HCT116 (cell line): ENCODE measurements at regions not wholly inside any gene's neighbourhood (a gene's known extent, or its start where the extent isn't known, plus 50 kb on each side); places are given as distances from the start of the nearest gene placed in this dataset.

Experiments
- ATAC-seq: fragments of 200-7000 bp; cut with Tn5 transposase; 2 replicates; pipeline ENCODE4 v1.9.1; 2020; ENCODE audit warnings: mild to moderate bottlenecking, moderate library complexity
- BruUV-seq: library from RNA; stranded (reverse); fragments of 400-500 nt; replicated peaks from 2 replicates; lab custom pipeline; 2021; lab: Mats Ljungman, UMichigan
- CTCF ChIA-PET: fragments of 300-600 bp; sonication (Branson Sonifier 250); formaldehyde crosslinking; loops from one replicate; lab custom pipeline; 2021; ENCODE audit warnings: antibody characterized with exemption; lab: Charles Lee
- POLR2A ChIA-PET: fragments of 300-600, 350-600 bp; sonication (Branson Sonifier 250); formaldehyde crosslinking; loops from one replicate; lab custom pipeline; 2021; ENCODE audit warnings: antibody characterized with exemption; lab: Charles Lee
- RAD21 ChIA-PET, 2 experiments: fragments of 300-600 bp; sonication (Branson Sonifier 250); formaldehyde crosslinking; loops; one replicate each; lab custom pipeline; 2023; ENCODE audit warnings: low total read pairs in 2 of 2; ENCODE audit not compliant: uncharacterized antibody in 2 of 2, unreplicated experiment in 2 of 2, low non-redundant PET in 1 of 2; lab: Charles Lee
- DNase-seq: peaks from one replicate; pipeline ENCODE4 v3.0.0-alpha.2; 2010; ENCODE audit warnings: low read depth, low spot score
- H2AFZ ChIP-seq: fragments of 200-600 bp; shearing (Covaris generic), sonication (generic); 2 replicates; pipeline ENCODE4 v1.6.1; 2017; ENCODE audit warnings: low read depth, mixed run types, mixed read lengths, antibody characterized with exemption, low read length; ENCODE audit not compliant: poor library complexity, severe bottlenecking
- H3K27ac ChIP-seq: 2 replicates; pipeline ENCODE4 v1.5.1; 2012; ENCODE audit warnings: low read depth, low read length
- H3K27me3 ChIP-seq: fragments of 200-600 bp; sonication (generic); 2 replicates; pipeline ENCODE4 v1.6.1; 2016; ENCODE audit warnings: mixed run types, low read length, mixed read lengths; ENCODE audit not compliant: insufficient read depth
- H3K36me3 ChIP-seq, 2 experiments: fragments of 200-500 bp in 1 of 2; fragments of 200-600 bp in 1 of 2; sonication (Bioruptor generic) in 1 of 2; sonication (generic) in 1 of 2; 2 replicates each; pipeline versions ENCODE4 v1.5.1 to v1.6.1; 2014 to 2016; ENCODE audit warnings: low read length in 2 of 2, inconsistent platforms in 1 of 2, mixed read lengths in 1 of 2, mixed run types in 1 of 2; ENCODE audit not compliant: insufficient read depth in 2 of 2, control insufficient read depth in 1 of 2
- H3K4me1 ChIP-seq, 2 experiments: fragments of 200-600 bp in 1 of 2; sonication (generic) in 1 of 2; 2 replicates each; pipeline versions ENCODE4 v1.5.1 to v1.6.1; 2012 to 2017; ENCODE audit warnings: low read length in 2 of 2, inconsistent platforms in 1 of 2, mild to moderate bottlenecking in 1 of 2, mixed read lengths in 1 of 2, mixed run types in 1 of 2, moderate library complexity in 1 of 2; ENCODE audit not compliant: insufficient read depth in 2 of 2, control insufficient read depth in 1 of 2
- H3K4me2 ChIP-seq: fragments of 200-600 bp; sonication (generic); 2 replicates; pipeline ENCODE4 v1.6.1; 2017; ENCODE audit warnings: mixed run types, low read length, mixed read lengths
- H3K4me3 ChIP-seq, 2 experiments: fragments of 200-600 bp in 1 of 2; sonication (generic) in 1 of 2; replicated peaks in 1 of 2; 2 replicates each; pipeline ENCODE4 v1.5.1; 2011 to 2016; ENCODE audit warnings: low read length in 2 of 2, control low read depth in 1 of 2, low read depth in 1 of 2, mild to moderate bottlenecking in 1 of 2, mixed read lengths in 1 of 2, mixed run types in 1 of 2
- H3K79me2 ChIP-seq: fragments of 200-600 bp; sonication (generic); 2 replicates; pipeline ENCODE4 v1.6.1; 2017; ENCODE audit warnings: mild to moderate bottlenecking, mixed run types, low read length, moderate library complexity, mixed read lengths; ENCODE audit not compliant: insufficient read depth
- H3K9ac ChIP-seq: fragments of 200-600 bp; sonication (generic); 2 replicates; pipeline ENCODE4 v1.6.1; 2016; ENCODE audit warnings: low read length, mixed read lengths
- H3K9me2 ChIP-seq: fragments of 200-600 bp; sonication (generic), shearing (Covaris generic); 2 replicates; pipeline ENCODE4 v1.6.1; 2017; ENCODE audit warnings: mixed run types, mild to moderate bottlenecking, moderate library complexity; ENCODE audit not compliant: insufficient read depth
- H3K9me3 ChIP-seq, 2 experiments: fragments of 200-500 bp in 1 of 2; fragments of 200-600 bp in 1 of 2; sonication (Bioruptor generic) in 1 of 2; sonication (generic) in 1 of 2; 2 replicates each; pipeline ENCODE4 v1.6.1; 2014 to 2017; ENCODE audit warnings: low read length in 2 of 2, mixed read lengths in 2 of 2, inconsistent platforms in 1 of 2, low read depth in 1 of 2, mild to moderate bottlenecking in 1 of 2, mixed run types in 1 of 2, moderate library complexity in 1 of 2; ENCODE audit not compliant: control insufficient read depth in 1 of 2, insufficient read depth in 1 of 2
- H4K20me1 ChIP-seq: fragments of 200-600 bp; sonication (generic), shearing (Covaris generic); 2 replicates; pipeline ENCODE4 v1.6.1; 2017; ENCODE audit warnings: mixed run types, mild to moderate bottlenecking, moderate library complexity; ENCODE audit not compliant: insufficient read depth
- CBX3 ChIP-seq: IDR thresholded peaks from 2 replicates; pipeline ENCODE4 v1.6.1; 2012; ENCODE audit warnings: low read depth
- EZH2phosphoT487 ChIP-seq: fragments of 200-600 bp; IDR thresholded peaks from 2 replicates; pipeline ENCODE4 v1.6.1; 2018; ENCODE audit warnings: antibody characterized with exemption, borderline replicate concordance
- FOSL1 ChIP-seq: IDR thresholded peaks from 2 replicates; pipeline ENCODE4 v1.6.1; 2012; ENCODE audit warnings: low read depth
- SIN3A ChIP-seq: IDR thresholded peaks from 2 replicates; pipeline ENCODE4 v1.6.1; 2012; ENCODE audit warnings: low read depth
- SRF ChIP-seq: IDR thresholded peaks from 2 replicates; pipeline ENCODE4 v1.6.1; 2012; ENCODE audit warnings: low read depth
- YY1 ChIP-seq: IDR thresholded peaks from 2 replicates; pipeline ENCODE4 v1.6.1; 2011; ENCODE audit warnings: low read length, low read depth, moderate library complexity, mild to moderate bottlenecking; ENCODE audit not compliant: insufficient replicate concordance; ENCODE audit errors: extremely low read depth
- ZBTB33 ChIP-seq: IDR thresholded peaks from 2 replicates; pipeline ENCODE4 v1.6.1; 2011; ENCODE audit warnings: mild to moderate bottlenecking, low read length, moderate library complexity; ENCODE audit not compliant: insufficient replicate concordance; ENCODE audit errors: extremely low read depth
- ZFX ChIP-seq: fragments of 450-650 bp; IDR thresholded peaks from 2 replicates; pipeline ENCODE4 v1.6.1; 2017
- ZNF274 ChIP-seq: fragments of 200-500 bp; sonication (Bioruptor generic); IDR thresholded peaks from 2 replicates; pipeline ENCODE4 v1.6.1; 2014; ENCODE audit warnings: mild to moderate bottlenecking, low read depth, low read length, inconsistent platforms
- intact Hi-C: fragments of 100-400 bp; cut with micrococcal nuclease; formaldehyde crosslinking; loops from 2 replicates; pipeline ENCODE4 v1.10.0; 2022
- TF ChIP-seq, protein P1 (sequence below), 3 experiments: fragments of 200-600 bp in 1 of 3; sonication (generic) in 1 of 3; IDR thresholded peaks in 2 of 3; conservative IDR thresholded peaks in 1 of 3; 2 replicates each; pipeline ENCODE4 v1.5.1; 2012 to 2017; ENCODE audit warnings: low read depth in 2 of 3, low read length in 2 of 3, antibody characterized with exemption in 1 of 3, borderline replicate concordance in 1 of 3, control low read depth in 1 of 3, mild to moderate bottlenecking in 1 of 3, mixed read lengths in 1 of 3, mixed run types in 1 of 3, moderate library complexity in 1 of 3; ENCODE audit not compliant: insufficient read depth in 1 of 3
- TF ChIP-seq, protein P2 (sequence below): IDR thresholded peaks from 2 replicates; pipeline ENCODE4 v1.6.1; 2012; ENCODE audit warnings: low read depth

DNA sequence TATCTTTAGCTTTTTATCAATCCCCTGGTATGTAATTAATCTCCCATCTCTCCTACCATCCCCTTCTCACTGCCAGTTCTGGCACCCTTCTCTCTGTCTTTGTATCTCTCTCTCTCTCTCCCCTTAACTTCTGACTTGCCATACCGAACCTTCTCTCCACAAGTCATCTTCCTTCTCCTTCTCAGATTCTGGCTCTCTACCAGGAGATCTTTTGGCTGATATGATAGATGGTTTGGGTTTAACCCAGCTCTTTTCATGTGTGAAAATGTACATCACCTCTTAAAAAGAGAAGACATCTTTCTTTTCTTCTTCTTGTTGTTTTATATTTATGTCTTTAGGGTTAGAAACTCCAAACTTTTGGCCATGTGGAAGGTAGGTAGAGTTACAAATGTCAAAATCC lies 196.7 kb downstream of the HGF start:
- ChIA-PET POLR2A (no interaction called here), CTCF (no interaction called here), RAD21 (no interaction called here)
- intact Hi-C loops, result no loop called here
- H3K36me3 ChIP-seq, result no peaks in the 10 kb centered on the region
- no peaks in the 10 kb centered on the region for H3K9me3 ChIP-seq
- H3K27me3 ChIP-seq, result no peaks in the 10 kb centered on the region
- TF ChIP-seq FOSL1 (no peak), CBX3 (no peak), EZH2phosphoT487 (no peak), ZBTB33 (no peak), ZNF274 (no peak), SRF (no peak), SIN3A (no peak), YY1 (no peak), ZFX (no peak)
- TF ChIP-seq, protein P1, sequence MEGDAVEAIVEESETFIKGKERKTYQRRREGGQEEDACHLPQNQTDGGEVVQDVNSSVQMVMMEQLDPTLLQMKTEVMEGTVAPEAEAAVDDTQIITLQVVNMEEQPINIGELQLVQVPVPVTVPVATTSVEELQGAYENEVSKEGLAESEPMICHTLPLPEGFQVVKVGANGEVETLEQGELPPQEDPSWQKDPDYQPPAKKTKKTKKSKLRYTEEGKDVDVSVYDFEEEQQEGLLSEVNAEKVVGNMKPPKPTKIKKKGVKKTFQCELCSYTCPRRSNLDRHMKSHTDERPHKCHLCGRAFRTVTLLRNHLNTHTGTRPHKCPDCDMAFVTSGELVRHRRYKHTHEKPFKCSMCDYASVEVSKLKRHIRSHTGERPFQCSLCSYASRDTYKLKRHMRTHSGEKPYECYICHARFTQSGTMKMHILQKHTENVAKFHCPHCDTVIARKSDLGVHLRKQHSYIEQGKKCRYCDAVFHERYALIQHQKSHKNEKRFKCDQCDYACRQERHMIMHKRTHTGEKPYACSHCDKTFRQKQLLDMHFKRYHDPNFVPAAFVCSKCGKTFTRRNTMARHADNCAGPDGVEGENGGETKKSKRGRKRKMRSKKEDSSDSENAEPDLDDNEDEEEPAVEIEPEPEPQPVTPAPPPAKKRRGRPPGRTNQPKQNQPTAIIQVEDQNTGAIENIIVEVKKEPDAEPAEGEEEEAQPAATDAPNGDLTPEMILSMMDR (IDR thresholded peaks at IDR 0.05 in 2 of 3, conservative IDR thresholded peaks at IDR 0.05 in 1 of 3; ENCODE audit: borderline replicate concordance in 1 of 3, insufficient read depth in 1 of 3, low read depth in 2 of 3, low read length in 2 of 3), result no peak
- TF ChIP-seq, protein P2, sequence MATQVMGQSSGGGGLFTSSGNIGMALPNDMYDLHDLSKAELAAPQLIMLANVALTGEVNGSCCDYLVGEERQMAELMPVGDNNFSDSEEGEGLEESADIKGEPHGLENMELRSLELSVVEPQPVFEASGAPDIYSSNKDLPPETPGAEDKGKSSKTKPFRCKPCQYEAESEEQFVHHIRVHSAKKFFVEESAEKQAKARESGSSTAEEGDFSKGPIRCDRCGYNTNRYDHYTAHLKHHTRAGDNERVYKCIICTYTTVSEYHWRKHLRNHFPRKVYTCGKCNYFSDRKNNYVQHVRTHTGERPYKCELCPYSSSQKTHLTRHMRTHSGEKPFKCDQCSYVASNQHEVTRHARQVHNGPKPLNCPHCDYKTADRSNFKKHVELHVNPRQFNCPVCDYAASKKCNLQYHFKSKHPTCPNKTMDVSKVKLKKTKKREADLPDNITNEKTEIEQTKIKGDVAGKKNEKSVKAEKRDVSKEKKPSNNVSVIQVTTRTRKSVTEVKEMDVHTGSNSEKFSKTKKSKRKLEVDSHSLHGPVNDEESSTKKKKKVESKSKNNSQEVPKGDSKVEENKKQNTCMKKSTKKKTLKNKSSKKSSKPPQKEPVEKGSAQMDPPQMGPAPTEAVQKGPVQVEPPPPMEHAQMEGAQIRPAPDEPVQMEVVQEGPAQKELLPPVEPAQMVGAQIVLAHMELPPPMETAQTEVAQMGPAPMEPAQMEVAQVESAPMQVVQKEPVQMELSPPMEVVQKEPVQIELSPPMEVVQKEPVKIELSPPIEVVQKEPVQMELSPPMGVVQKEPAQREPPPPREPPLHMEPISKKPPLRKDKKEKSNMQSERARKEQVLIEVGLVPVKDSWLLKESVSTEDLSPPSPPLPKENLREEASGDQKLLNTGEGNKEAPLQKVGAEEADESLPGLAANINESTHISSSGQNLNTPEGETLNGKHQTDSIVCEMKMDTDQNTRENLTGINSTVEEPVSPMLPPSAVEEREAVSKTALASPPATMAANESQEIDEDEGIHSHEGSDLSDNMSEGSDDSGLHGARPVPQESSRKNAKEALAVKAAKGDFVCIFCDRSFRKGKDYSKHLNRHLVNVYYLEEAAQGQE, result no peak
- no peak overlapping the region for H3K4me3 ChIP-seq
- H3K9ac ChIP-seq, result no peak overlapping the region
- no peaks in the 10 kb centered on the region for H4K20me1 ChIP-seq
- no peaks in the 10 kb centered on the region for H3K4me1 ChIP-seq
- no peaks in the 10 kb centered on the region for H3K79me2 ChIP-seq
- H3K4me2 ChIP-seq, result no peak overlapping the region
- H3K27ac ChIP-seq, result no peak overlapping the region
- no peak for DNase-seq
- H3K9me2 ChIP-seq, result no peaks in the 10 kb centered on the region
- BruUV-seq, result no TSS peak
- no peak for ATAC-seq
- H2AFZ ChIP-seq, result peak overlapping the region; percentile 38
